ENCODE measurements at regions not wholly inside any gene's neighbourhood (a gene's known extent, or its start where the extent isn't known, plus 50 kb on each side); places are given as distances from the start of the nearest gene placed in this dataset.

- TF ChIP-seq TAF1 (IDR thresholded peaks at IDR 0.05; ENCODE audit: borderline replicate concordance, insufficient read depth, low read length), result no peak
- no peak for TF ChIP-seq POLR2AphosphoS5 (IDR thresholded peaks at IDR 0.05; ENCODE audit: low read depth, low read length)
- no peak for TF ChIP-seq SIN3A (IDR thresholded peaks at IDR 0.05; ENCODE audit: borderline replicate concordance, insufficient read depth, low read length)
Measured at GRCh38 chr14:83744891-83745290, 1785.1 kb upstream of the FLRT2 start.
